Right renal pelvis (tissue), 4 donors: ENCODE measurements at regions not wholly inside any gene's neighbourhood (a gene's known extent, or its start where the extent isn't known, plus 50 kb on each side); places are given as distances from the start of the nearest gene placed in this dataset.

Source experiments
- DNase-seq, 4 donors: peaks; one replicate each; pipeline ENCODE4 v3.0.0-alpha.2; 2013; ENCODE audit warnings: low read depth in 4 of 4, low spot score in 3 of 4, missing footprints in 1 of 4

DNA sequence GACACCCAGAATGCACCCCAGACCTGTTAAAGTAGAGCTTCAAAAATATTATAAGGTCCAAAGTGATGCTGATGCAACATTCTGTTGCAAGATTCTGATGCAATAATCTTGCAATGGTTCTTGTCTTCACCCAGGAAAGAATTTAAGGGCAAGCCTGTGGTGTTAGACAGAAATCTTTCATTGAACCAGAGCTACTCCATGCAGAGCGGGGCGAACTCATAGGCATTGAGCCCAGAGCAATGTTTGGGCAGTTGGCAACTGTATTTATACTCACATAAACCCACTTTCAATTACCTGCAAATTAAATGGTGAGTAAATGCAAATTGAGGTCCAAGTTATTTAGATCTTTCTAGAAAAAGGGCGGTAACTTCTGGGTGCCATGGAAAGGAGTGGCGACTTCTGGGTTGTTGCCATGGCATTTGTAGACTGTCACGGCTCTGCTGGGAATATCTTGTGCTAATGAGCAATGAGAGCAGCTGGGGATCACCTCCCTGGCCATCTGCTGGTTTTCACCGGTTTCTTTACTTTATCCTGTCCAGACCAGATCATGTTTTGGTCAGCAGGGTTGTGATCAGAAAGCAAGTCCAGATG lies 163.4 kb downstream of the ICE1 start:
- no peak for DNase-seq

DNA sequence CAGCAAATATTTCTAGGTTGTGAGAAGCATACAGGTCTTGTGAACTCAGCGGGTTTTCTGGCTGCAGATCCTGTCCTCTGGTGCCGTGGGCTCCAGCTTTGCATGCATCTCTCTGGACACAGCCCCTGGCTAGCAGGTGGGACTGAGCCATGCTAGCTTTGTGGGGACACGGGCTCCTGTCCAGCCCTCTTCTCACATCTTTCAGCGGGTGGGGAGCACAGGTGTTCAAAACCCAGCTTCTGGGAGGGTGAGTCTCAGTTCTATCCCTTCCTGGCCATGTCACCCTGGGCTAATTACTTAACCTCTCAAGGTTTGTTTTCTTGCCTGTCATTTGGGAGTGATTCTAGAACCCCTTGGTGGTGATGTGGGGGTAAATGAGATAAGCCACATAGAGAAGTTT lies 162.3 kb downstream of the ICE1 start:
- no peak for DNase-seq

DNA sequence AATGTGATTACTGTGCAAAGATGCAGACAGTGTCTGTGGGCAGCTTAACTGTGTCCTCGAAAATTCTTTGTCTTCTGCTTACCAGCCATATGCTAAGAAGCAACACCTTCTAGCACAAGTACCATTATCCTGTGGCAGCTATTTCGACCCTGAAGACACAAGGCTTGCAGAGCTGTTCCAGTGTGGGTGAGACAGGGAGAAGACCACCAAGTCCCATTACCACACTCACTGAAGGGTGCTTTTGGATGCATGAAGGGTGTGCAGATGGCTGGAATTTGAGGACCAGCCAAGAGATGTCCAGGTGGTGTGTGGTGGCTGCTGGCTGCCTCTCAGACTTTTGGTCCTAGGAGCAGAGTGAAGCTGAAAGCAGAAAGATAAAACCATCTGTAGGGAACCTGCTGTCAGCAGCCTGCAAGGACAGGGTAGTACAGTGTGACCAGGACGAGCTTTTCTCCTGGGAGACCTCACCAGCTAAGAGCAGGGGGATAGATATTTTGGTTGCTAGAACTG lies 161.8 kb downstream of the ICE1 start:
- no peak for DNase-seq

DNA sequence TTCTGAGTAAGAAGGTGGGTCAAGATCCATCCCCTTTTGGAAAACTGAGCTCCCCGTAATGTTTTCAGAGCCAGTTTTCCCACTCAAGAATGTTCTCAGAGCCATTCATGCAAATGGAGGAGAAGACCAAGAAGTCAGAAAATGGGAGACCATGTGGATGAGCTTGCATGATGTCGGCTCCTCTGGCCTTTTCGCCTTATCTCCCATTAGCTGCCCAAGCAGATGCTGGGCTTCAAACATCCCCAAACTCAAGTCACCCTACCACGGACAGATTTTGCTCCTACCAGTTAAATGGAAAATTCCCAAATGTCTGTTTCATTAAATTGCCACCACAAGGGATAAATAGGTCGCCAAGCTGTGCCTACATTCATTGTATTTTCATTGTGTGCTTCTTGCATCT lies 161.4 kb downstream of the ICE1 start:
- DNase-seq, result no peak

DNA sequence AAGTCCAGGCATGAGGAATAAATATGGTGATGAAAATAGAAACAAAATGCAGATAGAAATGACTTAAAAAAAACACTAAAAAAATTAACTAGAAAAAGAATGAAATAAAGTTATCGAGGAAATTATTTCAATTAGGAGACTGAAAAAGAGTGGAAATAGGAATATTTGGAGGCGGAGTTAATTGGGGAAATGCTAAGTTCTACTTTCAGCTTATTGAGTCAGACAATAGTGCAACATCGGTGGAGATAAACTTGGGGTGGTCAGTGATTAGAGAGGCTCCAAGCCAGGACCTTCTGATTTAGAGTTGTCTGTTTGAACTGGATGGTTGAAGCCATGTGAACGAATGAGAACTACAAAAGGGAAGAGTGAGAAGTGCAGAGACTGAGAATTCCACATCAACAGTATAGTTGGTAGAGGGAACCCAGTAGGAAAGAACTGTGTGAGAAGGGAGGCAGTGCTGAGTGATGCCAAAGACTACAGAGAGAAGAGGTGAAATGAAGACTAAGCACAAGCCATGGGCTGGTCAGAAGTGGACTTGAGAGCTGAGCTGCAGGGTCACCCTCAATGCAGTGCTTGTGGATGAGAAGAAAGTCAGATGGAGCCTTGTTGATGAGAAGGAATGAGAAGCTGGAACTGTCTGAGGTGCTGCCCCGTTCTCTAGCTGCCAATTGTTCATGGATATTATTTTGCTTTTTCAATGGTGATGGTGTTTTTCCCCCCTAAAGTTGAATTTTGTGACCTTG lies 160.7 kb downstream of the ICE1 start:
- no peak for DNase-seq

DNA sequence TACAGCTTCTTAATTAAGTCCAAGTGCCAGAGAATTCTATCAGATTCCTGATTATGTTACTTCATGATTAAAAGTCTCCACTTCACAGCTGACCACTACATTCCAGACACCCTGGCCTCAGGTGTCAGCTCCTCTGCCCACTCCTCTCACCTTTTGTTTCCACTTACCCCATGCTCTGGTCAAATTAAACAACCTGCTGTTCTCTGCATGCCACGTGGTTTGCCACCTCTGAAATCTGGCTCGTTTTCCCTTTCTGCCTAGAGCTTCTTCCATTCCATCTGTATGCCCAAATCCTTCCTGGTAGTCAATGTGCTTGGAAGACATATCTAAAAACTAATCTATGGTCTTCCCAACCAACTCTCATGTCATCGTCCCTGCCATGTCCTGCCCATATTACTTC lies 158.6 kb downstream of the ICE1 start:
- DNase-seq, result no peak

DNA sequence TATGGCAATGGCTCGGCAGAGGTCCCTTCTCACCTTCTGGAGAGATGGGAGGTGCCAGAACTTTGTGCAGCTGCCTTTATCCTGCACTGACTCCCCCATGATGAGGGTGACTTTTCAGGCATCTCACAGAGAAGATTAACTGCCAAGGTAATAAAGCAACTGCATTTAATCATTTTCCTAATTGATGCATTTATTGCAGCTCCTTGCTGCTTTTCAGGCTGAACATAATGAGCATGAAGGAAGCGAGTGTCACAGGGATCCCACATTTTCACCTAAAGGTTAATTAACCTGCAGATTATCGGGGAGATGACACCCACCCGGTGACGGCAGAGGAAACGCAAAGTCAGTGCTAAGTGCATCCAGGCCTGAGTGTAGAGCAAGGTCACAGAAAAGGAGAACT lies 154.3 kb downstream of the ICE1 start:
- DNase-seq, result no peak

DNA sequence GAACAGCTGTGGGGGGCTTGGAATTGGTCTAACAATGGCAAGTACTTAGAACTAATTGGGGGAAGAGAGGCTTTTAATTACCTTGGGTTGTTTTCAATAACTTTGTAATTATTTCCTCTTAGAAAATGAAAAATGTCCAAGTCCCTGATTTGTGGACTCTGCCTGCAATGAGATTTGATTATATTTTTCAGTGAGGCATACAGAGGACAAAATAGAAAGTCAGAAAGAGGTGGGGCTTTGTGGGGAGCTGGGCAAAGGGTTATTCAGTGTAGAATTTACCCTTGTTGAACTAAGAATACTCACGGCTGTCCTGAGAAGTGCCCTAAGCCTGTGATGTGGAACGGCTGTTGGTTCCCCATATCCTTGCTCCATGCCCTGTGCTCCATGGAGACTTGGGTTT lies 153.0 kb downstream of the ICE1 start:
- no peak for DNase-seq

DNA sequence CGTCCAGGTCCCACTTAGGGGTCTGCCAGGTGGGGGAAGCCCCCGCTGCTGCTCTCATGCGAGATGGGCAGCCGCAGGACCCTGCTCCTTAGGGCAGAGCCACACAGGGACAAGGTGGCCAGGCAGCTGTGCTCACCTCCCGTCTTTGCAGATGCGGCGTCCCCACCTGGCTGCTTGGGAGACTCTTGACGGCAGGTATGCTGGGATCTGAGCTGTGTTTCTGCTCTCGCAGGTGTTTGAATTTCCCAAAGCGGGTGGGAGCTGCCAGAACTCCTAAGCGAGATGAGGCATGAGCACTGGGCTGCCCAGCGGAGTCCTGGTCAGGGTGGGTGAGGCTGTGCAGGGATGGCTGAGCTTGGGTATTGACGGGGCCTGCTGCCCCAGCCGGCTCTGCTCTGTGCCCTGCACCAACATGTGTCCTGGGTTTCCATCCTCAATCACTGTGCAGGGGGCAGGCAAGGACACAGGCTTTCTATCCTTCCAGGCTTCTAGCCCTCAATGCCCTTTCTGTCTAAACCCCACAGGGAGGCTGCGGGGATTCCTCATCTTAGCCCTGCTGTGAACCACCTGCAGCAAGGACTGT lies 151.4 kb downstream of the ICE1 start:
- no peak for DNase-seq

DNA sequence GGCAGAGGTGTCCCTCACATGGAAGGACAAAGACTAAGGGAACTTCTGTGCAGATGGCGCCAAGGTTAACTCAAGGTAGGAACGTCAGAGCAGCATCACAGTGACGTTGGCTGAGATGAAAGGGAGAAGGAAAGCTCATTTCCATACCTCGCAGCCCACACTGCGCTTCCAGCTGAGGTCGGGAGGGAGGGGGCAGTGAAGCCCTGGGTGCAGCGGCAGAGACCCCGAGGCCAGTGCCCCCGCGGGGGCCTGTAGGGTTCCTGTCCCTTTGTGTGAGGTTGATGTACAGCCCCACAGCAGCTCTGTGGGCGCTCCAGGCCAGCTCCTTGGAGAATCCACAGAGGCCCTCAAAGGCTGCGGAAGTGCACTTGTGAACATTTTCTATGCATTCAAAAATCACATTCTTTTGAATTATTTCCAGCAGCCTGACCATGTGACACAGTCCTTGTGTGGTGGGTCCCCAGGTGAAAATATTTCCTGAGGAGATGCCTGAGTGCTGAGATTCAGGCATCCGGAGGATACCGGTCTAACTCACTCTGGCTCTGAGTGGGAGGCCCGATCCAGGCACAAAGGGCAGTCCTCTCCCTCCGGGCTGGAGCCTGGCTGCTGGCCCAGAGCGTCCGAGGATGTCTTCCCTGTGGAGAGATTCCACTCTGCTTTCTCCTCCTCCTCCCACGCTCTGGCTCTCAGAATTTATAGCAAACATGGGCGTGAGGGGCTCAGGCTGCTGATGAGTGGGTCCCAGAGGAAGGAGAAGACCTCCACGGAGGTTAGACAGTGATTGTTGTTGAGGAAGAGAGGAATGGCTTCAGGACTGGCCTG lies 150.7 kb downstream of the ICE1 start:
- DNase-seq, result peak; percentile 17 to 32 (median 24)

DNA sequence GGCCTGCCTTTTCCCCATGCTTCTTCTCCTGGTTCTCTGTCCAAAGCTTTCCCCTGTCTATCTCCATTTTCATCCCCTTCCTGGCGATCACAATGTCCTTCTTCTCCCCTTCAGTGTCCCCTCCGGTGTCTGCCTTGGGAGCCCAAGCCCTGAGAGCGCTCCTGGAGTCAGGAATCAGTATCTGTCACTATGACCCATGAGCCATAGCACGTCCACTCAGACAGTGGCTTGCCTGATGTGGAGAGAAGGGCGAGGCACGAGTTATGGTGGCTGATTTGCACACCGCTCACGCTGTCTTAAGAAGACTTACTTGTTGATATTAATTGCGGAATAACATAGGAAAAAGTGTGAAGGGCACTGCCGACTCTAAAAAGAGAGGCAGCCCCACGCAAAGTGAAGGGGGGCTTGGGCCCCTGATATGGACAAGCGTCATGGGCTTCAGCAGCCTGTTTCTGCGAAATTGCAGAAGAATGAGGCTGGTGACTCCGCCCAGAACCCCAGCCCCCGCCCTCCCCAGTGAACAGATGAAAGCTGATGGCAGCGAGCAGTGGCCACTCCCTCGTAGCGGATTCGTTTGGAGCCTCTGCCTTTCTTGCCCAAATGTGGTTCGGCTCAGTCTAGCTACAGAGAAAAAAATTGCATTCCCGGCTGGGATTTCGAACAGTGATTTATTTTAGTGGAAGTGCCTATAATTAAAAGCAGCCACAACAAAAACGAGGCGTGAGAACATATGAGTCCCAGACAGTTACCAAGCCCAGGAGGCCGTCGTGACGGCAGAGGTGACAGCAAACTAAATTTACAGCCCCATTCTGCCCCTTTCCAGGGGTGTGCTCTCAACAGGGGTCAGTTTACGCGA lies 149.8 kb downstream of the ICE1 start:
- DNase-seq, result peak; percentile 34 to 60 (median 44)

DNA sequence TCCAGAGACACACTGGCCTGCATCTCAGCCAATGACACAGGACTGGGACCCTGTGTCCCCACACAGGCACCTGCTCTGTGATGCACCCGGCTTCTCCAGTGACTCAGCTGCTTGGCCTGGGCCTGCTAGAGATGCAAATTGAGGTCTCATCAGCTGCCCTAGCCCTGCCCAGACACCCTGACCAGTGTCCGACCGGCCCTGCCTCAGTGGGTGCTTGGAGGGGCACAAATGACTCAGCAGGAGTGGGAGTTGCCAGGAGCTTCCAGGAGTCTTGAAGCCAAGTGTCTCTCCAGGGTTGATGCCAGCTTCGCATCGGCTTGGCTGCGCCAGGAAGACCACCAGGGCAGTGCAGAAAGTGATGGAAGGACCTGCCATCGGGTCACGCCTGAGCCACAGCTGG lies 148.2 kb downstream of the ICE1 start:
- no peak for DNase-seq

DNA sequence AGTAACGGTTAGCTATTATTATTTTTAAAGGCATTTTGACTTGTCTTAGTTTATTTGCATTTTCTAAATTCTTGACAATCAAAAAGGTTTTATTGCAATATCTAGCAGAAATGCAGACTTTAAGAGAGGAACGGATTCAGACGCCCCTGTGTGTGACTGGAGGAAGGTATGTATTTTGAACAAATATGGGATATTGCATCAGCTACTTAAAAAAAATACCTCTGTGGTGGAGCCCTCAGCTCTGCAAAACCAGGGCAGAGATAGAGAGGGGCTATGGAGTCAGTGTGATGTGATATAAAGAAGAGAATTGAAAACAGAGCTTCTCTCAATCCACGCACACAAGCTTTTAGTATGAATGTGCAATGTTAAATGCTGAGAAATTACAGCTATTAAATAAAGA lies 142.4 kb downstream of the ICE1 start:
- DNase-seq, result no peak

DNA sequence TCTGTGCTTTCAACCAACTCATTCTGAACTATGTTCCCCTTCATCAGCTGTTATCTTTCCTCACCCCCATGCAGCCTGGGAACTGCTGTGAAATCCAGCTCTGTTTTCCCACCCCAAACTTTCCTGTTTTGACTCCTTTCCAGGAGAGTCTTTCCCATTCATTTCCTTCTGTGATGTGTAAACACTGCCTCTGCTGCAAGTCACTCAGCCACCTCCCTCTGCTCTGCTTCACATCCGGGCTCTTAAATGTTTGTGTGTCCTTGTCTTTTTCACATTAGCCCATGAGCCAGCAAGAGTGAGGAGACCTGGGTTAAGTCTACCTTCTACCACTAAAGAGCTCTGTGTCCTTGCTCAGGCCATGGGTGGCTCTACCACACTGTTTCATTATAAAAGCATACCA lies 137.5 kb downstream of the ICE1 start:
- no peak for DNase-seq

DNA sequence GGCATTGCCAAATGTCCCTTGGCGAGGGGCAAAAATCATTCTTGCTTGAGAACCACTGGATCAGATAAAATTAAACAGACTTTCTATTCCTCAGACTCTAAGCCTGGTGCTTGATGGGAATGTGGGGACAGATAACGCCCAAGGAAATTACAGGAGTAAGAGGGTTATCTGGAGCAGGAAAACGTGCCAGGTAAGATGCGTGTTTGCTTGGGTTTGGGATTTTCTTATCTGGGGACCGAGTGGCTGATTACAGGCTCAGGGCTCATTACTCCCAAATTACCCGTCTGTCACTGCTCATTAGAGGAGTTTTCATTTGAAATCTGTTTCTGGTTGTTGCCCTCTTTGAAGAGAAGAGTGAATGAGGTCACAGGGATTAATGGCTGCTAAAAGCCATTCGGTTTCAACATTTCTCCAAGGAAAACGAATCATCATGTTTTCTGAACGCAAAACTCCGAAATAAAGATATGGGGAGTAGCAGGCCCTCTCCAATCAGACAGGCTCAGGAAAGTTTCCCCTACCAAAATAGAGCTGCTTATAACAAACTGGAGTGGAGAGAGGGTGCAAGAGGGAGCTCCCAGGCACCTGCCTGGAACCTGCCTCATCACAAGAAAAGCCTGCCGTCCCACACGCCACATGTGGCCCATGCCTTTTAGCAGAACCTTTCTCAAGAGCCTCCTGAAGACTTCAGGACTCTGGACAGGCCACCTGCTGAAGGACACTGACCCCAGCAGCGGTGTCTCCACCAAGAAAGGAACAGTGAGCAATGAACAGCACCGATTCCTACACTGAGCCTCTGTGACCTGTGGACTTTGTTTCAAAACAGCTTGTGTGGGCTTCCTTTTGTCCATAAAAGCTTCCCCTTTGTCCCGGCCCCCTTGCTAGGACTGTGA lies 136.4 kb downstream of the ICE1 start:
- no peak for DNase-seq

DNA sequence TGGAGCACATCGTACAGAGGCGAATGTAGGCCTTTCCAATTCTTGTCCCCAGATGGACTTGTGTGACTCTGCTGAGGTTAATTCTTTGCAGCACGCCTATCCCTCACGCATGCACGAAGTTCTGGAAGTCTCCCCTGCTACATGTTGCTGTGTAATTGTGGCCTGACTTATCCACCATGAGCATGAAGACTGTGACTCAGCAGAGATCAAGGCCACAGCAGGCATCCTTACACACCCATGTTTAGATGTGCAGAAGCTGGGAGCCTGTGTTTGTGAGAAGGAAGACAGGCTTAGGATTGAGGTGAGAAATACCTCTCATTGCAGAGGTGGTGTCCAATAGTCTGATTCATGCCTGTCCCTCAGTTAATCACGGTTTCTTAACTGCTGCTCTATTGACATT lies 135.6 kb downstream of the ICE1 start:
- DNase-seq, result no peak

DNA sequence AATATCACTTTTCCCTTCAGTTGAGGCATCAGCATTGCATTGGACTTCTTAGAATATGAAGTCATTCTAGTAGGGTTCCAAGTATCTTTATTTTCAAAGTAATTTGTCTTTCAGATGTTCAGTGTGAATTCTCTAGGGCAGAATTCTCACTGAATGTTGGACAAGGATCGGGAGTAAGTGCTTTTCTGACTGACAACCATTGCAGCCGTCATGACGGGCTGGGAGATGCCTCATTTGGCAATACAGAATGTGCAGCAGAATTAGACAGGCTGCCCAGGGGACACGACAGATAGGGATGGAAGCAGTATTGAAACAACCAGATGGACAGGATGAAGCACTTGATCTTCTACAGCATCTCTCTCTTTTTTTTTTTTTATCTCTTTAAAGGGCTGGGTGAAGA lies 129.0 kb downstream of the ICE1 start:
- no peak for DNase-seq

DNA sequence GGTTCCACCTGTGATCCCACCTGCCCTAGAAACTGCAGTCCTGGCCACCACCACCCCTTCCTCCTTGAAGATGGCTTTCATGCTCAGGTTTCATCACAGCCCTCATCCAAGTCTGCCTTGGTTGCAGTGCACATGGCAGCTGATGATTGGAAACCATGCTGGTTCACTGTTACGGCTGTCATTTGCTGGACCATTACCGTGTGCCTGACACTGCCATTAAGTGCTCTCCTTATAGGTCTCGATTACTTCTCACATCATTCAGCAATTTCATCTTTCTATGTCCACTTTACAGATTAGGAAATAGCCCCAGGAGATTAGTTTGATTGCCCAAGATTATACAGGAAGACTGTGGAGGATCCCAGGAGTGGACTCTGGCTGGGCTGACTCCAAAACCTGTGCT lies 123.9 kb downstream of the ICE1 start:
- DNase-seq, result no peak

DNA sequence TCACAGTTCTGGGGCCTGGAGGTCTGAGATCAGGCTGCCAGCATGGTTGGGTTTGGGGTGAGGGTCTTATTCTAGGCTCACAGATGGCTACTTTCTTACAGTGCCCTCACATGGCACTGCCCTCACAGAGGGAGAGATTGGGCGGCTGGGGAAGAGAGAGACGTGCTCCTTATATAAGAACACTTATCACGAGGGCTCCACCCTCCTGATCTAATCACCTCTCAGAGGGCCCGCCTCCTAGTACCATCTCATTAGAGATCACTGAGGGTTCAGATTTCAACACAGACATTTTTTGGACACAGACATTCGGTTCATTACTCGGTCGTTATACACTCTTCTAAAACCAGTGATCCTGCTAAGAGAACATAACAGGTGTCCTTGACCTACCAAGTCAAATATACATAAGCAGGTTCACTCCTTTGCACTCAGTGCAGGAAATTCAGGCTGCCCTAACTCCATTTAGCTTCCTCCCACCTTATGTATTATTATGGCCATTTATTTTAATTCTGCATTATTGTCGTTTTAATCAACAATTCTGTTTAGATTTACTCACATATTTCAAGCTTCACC lies 121.7 kb downstream of the ICE1 start:
- no peak for DNase-seq
